ENCODE measurements at regions not wholly inside any gene's neighbourhood (a gene's known extent, or its start where the extent isn't known, plus 50 kb on each side); places are given as distances from the start of the nearest gene placed in this dataset.

- DNase-seq (ENCODE audit: low read depth, low spot score) = peak; percentile 5
Observed at GRCh38 chr2:14907014-14907612, 274.6 kb downstream of the LRATD1 start.

- no peak for DNase-seq (ENCODE audit: low read depth, low spot score)
Observed at GRCh38 chr2:14909795-14910194, 277.3 kb downstream of the LRATD1 start.

GRCh38 chr2:14910654-14911053 lies 278.1 kb downstream of the LRATD1 start:
- no peak for DNase-seq (ENCODE audit: low read depth, low spot score)

- no peak for DNase-seq (ENCODE audit: low read depth, low spot score)
Observed at GRCh38 chr2:14915983-14916382, 283.5 kb downstream of the LRATD1 start.

- no peak for DNase-seq (ENCODE audit: low read depth, low spot score)
Observed at GRCh38 chr2:14923820-14924580, 291.5 kb downstream of the LRATD1 start.

- no peak for DNase-seq (ENCODE audit: low read depth, low spot score)
Observed at GRCh38 chr2:14925471-14925870, 293.0 kb downstream of the LRATD1 start.

- no peak for DNase-seq (ENCODE audit: low read depth, low spot score)
Observed at GRCh38 chr2:14927021-14927564, 294.6 kb downstream of the LRATD1 start.

GRCh38 chr2:14928056-14928455 lies 295.5 kb downstream of the LRATD1 start:
- DNase-seq (ENCODE audit: low read depth, low spot score) = no peak

- no peak for DNase-seq (ENCODE audit: low read depth, low spot score)
Observed at GRCh38 chr2:14930441-14930840, 297.9 kb downstream of the LRATD1 start.

- no peak for DNase-seq (ENCODE audit: low read depth, low spot score)
Observed at GRCh38 chr2:14932285-14932684, 299.8 kb downstream of the LRATD1 start.

GRCh38 chr2:14933753-14934152 lies 301.2 kb downstream of the LRATD1 start:
- no peak for DNase-seq (ENCODE audit: low read depth, low spot score)

GRCh38 chr2:14936426-14936825 lies 303.9 kb downstream of the LRATD1 start:
- DNase-seq (ENCODE audit: low read depth, low spot score) = no peak

GRCh38 chr2:14937336-14937735 lies 304.8 kb downstream of the LRATD1 start:
- no peak for DNase-seq (ENCODE audit: low read depth, low spot score)

GRCh38 chr2:14941151-14941631 lies 308.7 kb downstream of the LRATD1 start:
- no peak for DNase-seq (ENCODE audit: low read depth, low spot score)

- DNase-seq (ENCODE audit: low read depth, low spot score) = no peak
Observed at GRCh38 chr2:14942987-14943386, 310.5 kb downstream of the LRATD1 start.

GRCh38 chr2:14944562-14945346 lies 312.2 kb downstream of the LRATD1 start:
- peak; percentile 37 for DNase-seq (ENCODE audit: low read depth, low spot score)

- DNase-seq (ENCODE audit: low read depth, low spot score) = no peak
Observed at GRCh38 chr2:14951569-14952285, 319.2 kb downstream of the LRATD1 start.

GRCh38 chr2:14952400-14952963 lies 320.0 kb downstream of the LRATD1 start:
- DNase-seq (ENCODE audit: low read depth, low spot score) = no peak

- DNase-seq (ENCODE audit: low read depth, low spot score) = no peak
Observed at GRCh38 chr2:14960686-14961324, 328.3 kb downstream of the LRATD1 start.

- no peak for DNase-seq (ENCODE audit: low read depth, low spot score)
Observed at GRCh38 chr2:14967729-14968128, 335.2 kb downstream of the LRATD1 start.

- no peak for DNase-seq (ENCODE audit: low read depth, low spot score)
Observed at GRCh38 chr2:14975381-14975780, 342.9 kb downstream of the LRATD1 start.

Measured in ELF-1 (cell line).